ENCODE measurements at regions not wholly inside any gene's neighbourhood (a gene's known extent, or its start where the extent isn't known, plus 50 kb on each side); places are given as distances from the start of the nearest gene placed in this dataset.

DNA sequence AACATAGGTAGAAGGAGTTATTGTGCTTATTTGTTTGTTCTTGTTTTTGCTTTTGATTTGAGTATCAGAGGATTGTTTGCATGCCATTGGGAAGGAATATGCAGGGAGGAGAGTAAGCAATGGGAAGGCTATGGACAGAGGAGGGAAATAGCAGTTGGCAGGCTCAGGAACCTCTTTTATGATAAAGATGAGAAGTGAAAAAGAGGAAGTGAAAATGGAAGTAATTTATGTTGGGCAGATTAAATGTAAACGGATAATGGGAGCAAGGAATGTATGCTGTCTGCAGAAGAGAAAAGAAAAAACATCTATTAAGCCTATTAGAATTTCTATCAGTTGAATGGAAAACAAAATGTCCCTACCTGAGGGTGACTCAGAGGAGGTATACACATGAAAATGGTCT is 90.1 kb upstream of the NPSR1 start:
- Histone ChIP-seq H3K4me3 (no peak overlapping the region), H3K27ac (ENCODE audit: extremely low read depth, low read depth, low read length) (no peak overlapping the region), H3K79me2 (ENCODE audit: control insufficient read depth, insufficient read depth, low read length) (no peaks in the 10 kb centered on the region), H3K27me3 (ENCODE audit: control insufficient read depth in 2 of 2, insufficient read depth in 2 of 2, low read length in 2 of 2) (no peaks in the 10 kb centered on the region), H3K9ac (ENCODE audit: insufficient read depth in 1 of 2, low read depth in 2 of 2, low read length in 2 of 2) (no peak overlapping the region), H2AFZ (ENCODE audit: low read depth, low read length) (no peak overlapping the region), H3K4me2 (ENCODE audit: insufficient read depth, low read length) (no peak overlapping the region), H3K36me3 (ENCODE audit: control insufficient read depth, insufficient read depth, low read length) (no peaks in the 10 kb centered on the region), H3K9me1 (ENCODE audit: control insufficient read depth, insufficient read depth, low read length) (no peaks in the 10 kb centered on the region), H3K9me3 (replicated peaks; ENCODE audit: control insufficient read depth, insufficient read depth, low read depth, low read length) (no peaks in the 10 kb centered on the region), H3K4me1 (replicated peaks in 1 of 2; ENCODE audit: control insufficient read depth in 2 of 2, insufficient read depth in 2 of 2, low read length in 2 of 2) (no peaks in the 10 kb centered on the region), H4K20me1 (replicated peaks; ENCODE audit: control insufficient read depth, insufficient read depth, low read length) (no peaks in the 10 kb centered on the region)
- 0% methylated on average over 1 of the region's 1 CpG for WGBS (ENCODE audit: insufficient coverage, low coverage, missing lambda C conversion rate)
- BruUV-seq (replicated peaks) = no TSS peak
- ChIA-PET CTCF (ENCODE audit: low intra/inter-chr PET ratio) (no interaction called here), POLR2A (no interaction called here)
- no peak for TF ChIP-seq ZNF586 (CRISPR knock-in tag; conservative IDR thresholded peaks at IDR 0.05)
- TF ChIP-seq, protein P1, sequence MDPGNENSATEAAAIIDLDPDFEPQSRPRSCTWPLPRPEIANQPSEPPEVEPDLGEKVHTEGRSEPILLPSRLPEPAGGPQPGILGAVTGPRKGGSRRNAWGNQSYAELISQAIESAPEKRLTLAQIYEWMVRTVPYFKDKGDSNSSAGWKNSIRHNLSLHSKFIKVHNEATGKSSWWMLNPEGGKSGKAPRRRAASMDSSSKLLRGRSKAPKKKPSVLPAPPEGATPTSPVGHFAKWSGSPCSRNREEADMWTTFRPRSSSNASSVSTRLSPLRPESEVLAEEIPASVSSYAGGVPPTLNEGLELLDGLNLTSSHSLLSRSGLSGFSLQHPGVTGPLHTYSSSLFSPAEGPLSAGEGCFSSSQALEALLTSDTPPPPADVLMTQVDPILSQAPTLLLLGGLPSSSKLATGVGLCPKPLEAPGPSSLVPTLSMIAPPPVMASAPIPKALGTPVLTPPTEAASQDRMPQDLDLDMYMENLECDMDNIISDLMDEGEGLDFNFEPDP (CRISPR knock-in tag; IDR thresholded peaks at IDR 0.05) = no peak
- no peak for TF ChIP-seq ZNF311 (CRISPR knock-in tag; IDR thresholded peaks at IDR 0.05)
- no peak for TF ChIP-seq POLR3A (IDR thresholded peaks at IDR 0.05; ENCODE audit: borderline replicate concordance, extremely low read depth, insufficient read depth, insufficient read length)
- no peak for TF ChIP-seq HLTF (IDR thresholded peaks at IDR 0.05)
- no peak for TF ChIP-seq TEAD1 (CRISPR knock-in tag; IDR thresholded peaks at IDR 0.05)
- TF ChIP-seq, protein P2, sequence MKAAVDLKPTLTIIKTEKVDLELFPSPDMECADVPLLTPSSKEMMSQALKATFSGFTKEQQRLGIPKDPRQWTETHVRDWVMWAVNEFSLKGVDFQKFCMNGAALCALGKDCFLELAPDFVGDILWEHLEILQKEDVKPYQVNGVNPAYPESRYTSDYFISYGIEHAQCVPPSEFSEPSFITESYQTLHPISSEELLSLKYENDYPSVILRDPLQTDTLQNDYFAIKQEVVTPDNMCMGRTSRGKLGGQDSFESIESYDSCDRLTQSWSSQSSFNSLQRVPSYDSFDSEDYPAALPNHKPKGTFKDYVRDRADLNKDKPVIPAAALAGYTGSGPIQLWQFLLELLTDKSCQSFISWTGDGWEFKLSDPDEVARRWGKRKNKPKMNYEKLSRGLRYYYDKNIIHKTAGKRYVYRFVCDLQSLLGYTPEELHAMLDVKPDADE (conservative IDR thresholded peaks at IDR 0.05; ENCODE audit: control insufficient read depth, low read depth, low read length) = no peak
- TF ChIP-seq ZNF644 (tag; IDR thresholded peaks at IDR 0.05; ENCODE audit: low read depth) = no peak
- DNase-seq (ENCODE audit: extremely low read depth in 1 of 4, low spot score in 3 of 4) (no peak), ATAC-seq (no peak), FAIRE-seq (no peak)
- intact Hi-C loops (cut with micrococcal nuclease) (no loop called here), in situ Hi-C loops (cut with MboI) (no loop called here)
